NCI-H1092 treated with DMSO at 0.1 percent for 48 hours (cell line): ENCODE measurements at regions not wholly inside any gene's neighbourhood (a gene's known extent, or its start where the extent isn't known, plus 50 kb on each side); places are given as distances from the start of the nearest gene placed in this dataset.
A peak's percentile ranks its signal among the peaks of the same experiment; 100 is the strongest.

Source experiments
- DNase-seq: peaks from one replicate; lab custom pipeline; 2025; lab: John Stamatoyannopoulos, UW

GRCh38 chr5:79871364-79872120 lies 119.5 kb downstream of the MTX3 start:
- no peak for DNase-seq

- no peak for DNase-seq
Observed at GRCh38 chr5:79868163-79868670, 122.8 kb downstream of the MTX3 start.

GRCh38 chr5:79865579-79865978 lies 125.5 kb downstream of the MTX3 start:
- DNase-seq = no peak

GRCh38 chr5:79864364-79864763 lies 126.7 kb downstream of the MTX3 start:
- no peak for DNase-seq

GRCh38 chr5:79859588-79859987 lies 131.5 kb downstream of the MTX3 start:
- DNase-seq = no peak

GRCh38 chr5:79858410-79858723 lies 132.7 kb downstream of the MTX3 start:
- no peak for DNase-seq

- peak; percentile 12 for DNase-seq
Observed at GRCh38 chr5:79857714-79858409, 133.2 kb downstream of the MTX3 start.

- no peak for DNase-seq
Observed at GRCh38 chr5:79856456-79857055, 134.5 kb downstream of the MTX3 start.

- DNase-seq = no peak
Observed at GRCh38 chr5:79853676-79854418, 137.2 kb downstream of the MTX3 start.

GRCh38 chr5:79853028-79853427 lies 138.0 kb downstream of the MTX3 start:
- DNase-seq = no peak

- no peak for DNase-seq
Observed at GRCh38 chr5:79851391-79851863, 139.6 kb downstream of the MTX3 start.

- DNase-seq = no peak
Observed at GRCh38 chr5:79850941-79851340, 140.1 kb downstream of the MTX3 start.

- DNase-seq = no peak
Observed at GRCh38 chr5:79850316-79850822, 140.7 kb downstream of the MTX3 start.

GRCh38 chr5:79849486-79850315 lies 141.4 kb downstream of the MTX3 start:
- DNase-seq = no peak
